Activated CD8-positive, alpha-beta memory T cell treated with anti-CD3 and anti-CD28 coated beads for 1 hour (primary cell): ENCODE measurements at regions not wholly inside any gene's neighbourhood (a gene's known extent, or its start where the extent isn't known, plus 50 kb on each side); places are given as distances from the start of the nearest gene placed in this dataset.

Source experiments
- DNase-seq, 2 donors: peaks; one replicate each; pipeline ENCODE4 v3.0.0-alpha.2; 2020; ENCODE audit warnings: low read depth in 1 of 2; ENCODE audit errors: extremely low read depth in 1 of 2

- DNase-seq = no peak
Measured at GRCh38 chr12:130098301-130099005, 63.8 kb upstream of the FZD10 start.

- DNase-seq = no peak
Measured at GRCh38 chr12:130100634-130101362, 61.5 kb upstream of the FZD10 start.

- DNase-seq = no peak
Measured at GRCh38 chr12:130101370-130101769, 60.9 kb upstream of the FZD10 start.

GRCh38 chr12:130102266-130102665, 60.0 kb upstream of the FZD10 start:
- no peak for DNase-seq

GRCh38 chr12:130104571-130105106, 57.6 kb upstream of the FZD10 start:
- DNase-seq = no peak

GRCh38 chr12:130109062-130109945, 53.0 kb upstream of the FZD10 start:
- no peak for DNase-seq

GRCh38 chr12:130110914-130111313, 51.4 kb upstream of the FZD10 start:
- no peak for DNase-seq

- DNase-seq = no peak
Measured at GRCh38 chr12:130111965-130112496, 50.2 kb upstream of the FZD10 start.
